ENCODE measurements at regions not wholly inside any gene's neighbourhood (a gene's known extent, or its start where the extent isn't known, plus 50 kb on each side); places are given as distances from the start of the nearest gene placed in this dataset.
A peak's percentile ranks its signal among the peaks of the same experiment; 100 is the strongest.

- no peak for DNase-seq (ENCODE audit: low spot score)
- TF ChIP-seq CTCF (IDR thresholded peaks at IDR 0.05; ENCODE audit: extremely low read depth, missing control alignments) = no peak
These were observed 203.6 kb downstream of the SH2D4B start for GRCh38 chr10:80741278-80741677.

- DNase-seq (ENCODE audit: low spot score) = no peak
- TF ChIP-seq CTCF (IDR thresholded peaks at IDR 0.05; ENCODE audit: extremely low read depth, missing control alignments) = no peak
These were observed 212.6 kb downstream of the SH2D4B start for GRCh38 chr10:80750268-80750667.

GRCh38 chr10:80751940-80752339, 214.2 kb downstream of the SH2D4B start:
- no peak for DNase-seq (ENCODE audit: low spot score)
- no peak for TF ChIP-seq CTCF (IDR thresholded peaks at IDR 0.05; ENCODE audit: extremely low read depth, missing control alignments)

GRCh38 chr10:80753612-80754011, 215.9 kb downstream of the SH2D4B start:
- no peak for DNase-seq (ENCODE audit: low spot score)
- no peak for TF ChIP-seq CTCF (IDR thresholded peaks at IDR 0.05; ENCODE audit: extremely low read depth, missing control alignments)

- TF ChIP-seq CTCF (IDR thresholded peaks at IDR 0.05; ENCODE audit: extremely low read depth, missing control alignments) = no peak
- DNase-seq (ENCODE audit: low spot score) = no peak
These were observed 218.2 kb downstream of the SH2D4B start for GRCh38 chr10:80755893-80756292.

GRCh38 chr10:80759693-80760092, 222.0 kb downstream of the SH2D4B start:
- DNase-seq (ENCODE audit: low spot score) = no peak
- TF ChIP-seq CTCF (IDR thresholded peaks at IDR 0.05; ENCODE audit: extremely low read depth, missing control alignments) = no peak

- no peak for TF ChIP-seq CTCF (IDR thresholded peaks at IDR 0.05; ENCODE audit: extremely low read depth, missing control alignments)
These were observed 223.2 kb downstream of the SH2D4B start for GRCh38 chr10:80760914-80761371.

More at GRCh38 chr10:80760914-80761371, 223.2 kb downstream of the SH2D4B start:
- DNase-seq (ENCODE audit: low spot score) = peak; percentile 11

Measured in GM20000 (cell line).